HG02943 (cell line): ENCODE measurements at regions not wholly inside any gene's neighbourhood (a gene's known extent, or its start where the extent isn't known, plus 50 kb on each side); places are given as distances from the start of the nearest gene placed in this dataset.
"Not testable (repeated sequence)": the region's sequence is repeated elsewhere in the genome, so short reads cannot be mapped to it uniquely, and the experiment has no call there.

Experiments used
- ATAC-seq: cut with Tn5 transposase; IDR thresholded peaks from one replicate; pipeline ENCODE4 v1.9.1; 2021; ENCODE audit warnings: mild to moderate bottlenecking, low read depth, moderate library complexity; ENCODE audit not compliant: unreplicated experiment

DNA sequence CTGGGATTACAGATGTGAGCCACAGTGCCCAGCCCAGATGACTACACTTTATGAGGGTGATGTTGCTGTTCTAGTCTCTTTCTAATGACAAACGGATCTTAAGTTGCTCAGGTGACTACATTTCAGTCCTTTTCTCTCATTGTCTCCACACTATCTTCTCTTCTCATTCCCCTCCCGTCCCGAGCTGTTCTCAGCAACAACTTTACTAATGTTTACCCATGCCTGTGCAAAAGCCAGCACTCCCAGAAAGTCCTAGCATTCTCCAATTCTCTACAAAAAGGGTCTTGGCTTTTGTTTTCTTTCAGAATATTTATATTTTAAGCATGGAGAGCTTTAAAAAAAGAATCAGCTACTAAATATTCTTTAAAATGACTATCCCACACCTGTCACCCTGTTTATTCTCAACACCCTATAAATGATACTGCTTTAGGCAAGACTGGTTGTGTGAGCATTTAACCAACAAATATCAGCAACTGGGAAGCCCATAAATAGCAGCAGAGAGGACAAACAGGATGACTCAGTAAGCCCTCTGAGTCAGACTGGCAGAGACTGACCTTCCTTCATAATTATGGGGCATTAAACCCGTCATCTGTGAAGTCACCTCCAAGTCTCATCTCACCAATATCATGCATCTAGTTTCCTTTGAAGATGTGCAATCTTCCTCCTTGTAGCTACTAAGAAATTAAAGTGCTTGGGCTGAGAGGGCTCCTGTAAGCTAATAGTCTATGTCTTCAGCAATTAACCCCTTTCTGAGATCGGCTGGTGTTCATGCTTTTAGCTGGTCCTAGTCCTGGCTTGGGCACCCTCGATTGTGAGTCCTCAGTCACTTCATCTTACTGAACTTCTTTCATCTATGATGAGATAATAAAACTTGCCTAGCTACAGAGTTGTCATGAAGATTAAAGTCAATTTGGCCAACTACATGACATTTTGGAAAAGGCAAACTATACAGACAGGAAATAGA, 72.6 kb upstream of the KIF2A start:
- not testable (repeated sequence) for ATAC-seq

DNA sequence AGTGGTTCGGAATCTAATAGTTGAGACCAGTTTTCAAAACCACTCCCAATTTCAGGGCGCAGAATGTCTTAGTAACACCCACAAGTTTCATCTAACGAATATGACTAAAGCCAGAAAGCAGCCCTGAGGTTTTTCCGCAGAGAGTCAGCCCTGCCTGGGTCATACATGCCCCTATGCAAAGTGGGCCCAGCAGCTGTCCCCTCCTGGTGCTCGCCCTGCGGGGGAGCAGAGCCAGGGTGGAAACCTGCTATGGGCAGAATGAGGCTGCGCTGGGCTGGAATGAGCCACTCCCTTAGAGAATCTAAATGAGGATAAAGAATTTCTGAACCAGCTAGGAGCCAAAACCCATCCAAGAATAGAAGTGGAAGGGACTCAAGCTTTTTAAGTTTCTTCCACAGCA, 69.4 kb upstream of the KIF2A start:
- ATAC-seq = not testable (repeated sequence)

GRCh38 chr5:62237944-62238343, 68.1 kb upstream of the KIF2A start:
- ATAC-seq = not testable (repeated sequence)

GRCh38 chr5:62238584-62238983, 67.4 kb upstream of the KIF2A start:
- not testable (repeated sequence) for ATAC-seq

DNA sequence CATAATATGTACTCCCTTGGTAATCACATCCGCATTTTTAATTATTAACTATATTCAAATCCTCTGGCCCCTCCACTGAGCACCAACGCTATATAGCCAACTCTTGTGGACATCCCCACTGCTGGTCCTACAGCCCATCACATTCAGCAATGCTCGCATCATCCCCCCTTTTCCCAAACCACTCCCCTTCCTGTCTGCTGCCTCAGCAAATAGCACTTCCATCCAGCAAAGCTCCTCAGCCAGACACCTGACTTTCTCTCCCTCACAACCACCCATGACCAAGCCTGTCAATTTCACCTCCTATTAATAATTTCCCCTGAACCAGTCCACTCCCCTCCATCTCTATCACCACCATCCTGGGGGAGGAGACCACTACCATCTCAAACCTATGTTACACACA, 65.5 kb upstream of the KIF2A start:
- ATAC-seq = not testable (repeated sequence)

- not testable (repeated sequence) for ATAC-seq
Measured at GRCh38 chr5:62242000-62242399, 64.0 kb upstream of the KIF2A start.

- ATAC-seq = not testable (repeated sequence)
Measured at GRCh38 chr5:62243046-62243445, 63.0 kb upstream of the KIF2A start.

GRCh38 chr5:62248192-62248591, 57.8 kb upstream of the KIF2A start:
- not testable (repeated sequence) for ATAC-seq

GRCh38 chr5:62250085-62250484, 55.9 kb upstream of the KIF2A start:
- ATAC-seq = not testable (repeated sequence)

DNA sequence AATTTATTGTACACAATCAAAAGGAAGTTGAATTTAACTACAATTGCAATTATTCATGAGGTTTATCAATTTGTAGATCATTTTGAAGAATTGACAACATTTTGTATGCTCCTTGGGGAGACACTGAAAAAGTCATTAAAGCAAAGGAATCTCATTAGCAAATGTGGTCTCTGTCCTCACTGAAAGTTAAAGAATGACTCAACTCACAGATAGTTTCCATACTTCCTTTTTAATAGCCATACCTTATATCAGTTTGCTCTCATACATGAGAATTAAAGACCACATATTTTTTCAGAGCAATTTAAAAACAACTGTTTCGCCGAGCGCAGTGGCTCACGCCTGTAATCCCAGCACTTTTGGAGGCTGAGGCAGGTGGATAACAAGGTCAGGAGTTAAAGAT, 55.1 kb upstream of the KIF2A start:
- ATAC-seq = not testable (repeated sequence)

- not testable (repeated sequence) for ATAC-seq
Measured at GRCh38 chr5:62252519-62252918, 53.5 kb upstream of the KIF2A start.

- ATAC-seq = not testable (repeated sequence)
Measured at GRCh38 chr5:62255551-62255950, 50.5 kb upstream of the KIF2A start.

DNA sequence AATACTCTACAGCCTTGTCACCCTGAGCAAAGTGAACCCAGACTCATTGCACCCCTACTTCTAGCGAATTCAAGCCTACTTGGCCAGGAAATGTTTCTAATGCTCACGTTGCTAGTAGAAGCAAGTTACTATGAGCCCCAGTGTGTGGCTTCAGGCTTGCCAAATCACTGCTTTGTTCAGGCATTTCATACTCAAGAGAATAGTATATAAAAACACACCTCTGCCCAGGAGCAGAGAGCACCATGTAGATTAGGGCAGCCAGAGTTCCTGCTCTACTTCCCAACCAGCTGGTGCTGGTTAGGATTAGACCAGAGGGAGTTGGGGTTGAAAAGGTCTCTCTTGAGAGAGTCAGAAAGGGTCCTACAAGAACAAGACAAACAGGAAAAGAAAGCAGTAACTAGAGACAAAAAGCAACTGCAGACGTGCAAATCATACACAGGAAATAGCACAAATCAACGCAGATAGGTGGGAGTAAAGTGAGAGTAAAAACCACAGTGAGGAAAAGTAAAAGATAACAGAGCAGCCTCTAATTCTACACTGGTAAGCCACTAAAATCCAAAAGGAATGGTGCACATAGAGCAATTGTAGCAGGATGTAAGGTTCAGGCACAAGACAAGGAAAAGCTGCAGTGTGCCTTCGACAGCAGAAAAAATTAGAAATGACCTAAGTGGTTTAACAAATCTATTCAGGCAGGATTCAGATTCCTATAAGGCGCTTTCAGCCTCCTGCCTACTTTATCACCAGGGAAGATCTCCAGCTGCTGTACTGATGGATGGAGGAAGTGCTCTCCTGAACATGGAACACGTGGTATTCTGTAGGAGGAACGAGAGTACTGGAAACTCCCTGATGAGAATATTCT, 49.6 kb upstream of the KIF2A start:
- ATAC-seq = no peak
